ENCODE measurements at regions not wholly inside any gene's neighbourhood (a gene's known extent, or its start where the extent isn't known, plus 50 kb on each side); places are given as distances from the start of the nearest gene placed in this dataset.

GRCh38 chr4:125097729-125098128 is 217.0 kb upstream of the FAT4 start (continued):
- no peak for TF ChIP-seq CHD7 (IDR thresholded peaks at IDR 0.05; ENCODE audit: low read depth, low read length)
- no peak for TF ChIP-seq USF1 (CRISPR knock-in tag; IDR thresholded peaks at IDR 0.05)
- TF ChIP-seq CBX8 (IDR thresholded peaks at IDR 0.05; ENCODE audit: borderline replicate concordance, extremely low read depth, low read depth, low read length, poor library complexity, severe bottlenecking): no peak
- TF ChIP-seq ZNF280A (IDR thresholded peaks at IDR 0.05; ENCODE audit: low read depth, partially characterized antibody): no peak
- no peak for TF ChIP-seq ZNF583 (CRISPR knock-in tag; IDR thresholded peaks at IDR 0.05)
- no peak for TF ChIP-seq KLF16 (IDR thresholded peaks at IDR 0.05)
- TF ChIP-seq E2F3 (CRISPR knock-in tag; IDR thresholded peaks at IDR 0.05): no peak
- no peak for TF ChIP-seq ZNF655 (CRISPR knock-in tag; IDR thresholded peaks at IDR 0.05)
- TF ChIP-seq TCF7L2 (IDR thresholded peaks at IDR 0.05; ENCODE audit: low read depth, low read length): no peak
- TF ChIP-seq CC2D1A (IDR thresholded peaks at IDR 0.05): no peak
- no peak for TF ChIP-seq MITF (IDR thresholded peaks at IDR 0.05)
- TF ChIP-seq ZNF717 (CRISPR knock-in tag; IDR thresholded peaks at IDR 0.05): no peak
